ENCODE measurements at regions not wholly inside any gene's neighbourhood (a gene's known extent, or its start where the extent isn't known, plus 50 kb on each side); places are given as distances from the start of the nearest gene placed in this dataset.

DNA sequence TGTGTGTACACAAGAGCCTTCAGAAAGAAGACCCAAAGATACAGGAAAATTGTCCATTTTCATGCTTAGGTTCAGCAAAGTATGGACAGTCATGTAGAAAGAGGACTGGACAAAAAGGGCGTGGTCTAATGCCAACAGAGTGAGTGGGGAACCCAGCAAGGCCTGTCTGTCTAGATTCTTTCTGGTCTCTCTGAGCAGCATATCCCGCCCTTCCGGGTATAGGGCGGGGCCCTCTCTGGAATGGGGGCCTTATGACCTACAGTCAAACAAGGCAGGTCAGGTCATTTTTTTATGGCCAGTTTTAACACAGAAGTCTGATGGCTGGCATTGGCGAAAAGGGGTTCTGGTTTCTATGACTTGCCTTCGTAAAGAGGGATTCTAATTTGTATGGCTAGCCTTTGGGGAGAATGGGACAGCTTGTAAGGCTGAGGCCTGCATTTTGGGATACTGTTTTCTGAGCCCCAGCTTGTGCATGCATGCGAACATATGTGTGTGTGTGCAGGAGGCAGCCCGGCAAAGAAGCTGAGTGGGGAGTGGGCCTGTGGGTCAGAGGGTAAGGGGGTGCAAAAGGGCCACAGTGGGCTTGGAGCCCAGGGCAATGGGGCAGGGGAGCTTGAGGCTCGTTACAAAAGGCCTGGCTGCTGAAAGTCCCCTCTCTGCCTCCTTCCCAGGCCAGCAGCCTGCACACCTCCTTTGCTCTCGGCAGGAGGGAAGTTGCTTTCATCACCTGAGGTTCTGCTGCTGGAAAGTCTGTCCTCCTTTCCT is 130.5 kb upstream of the B3GAT1 start:
- Histone ChIP-seq H2BK5ac (ENCODE audit: low read depth, low read length) (no peak overlapping the region), H3K27ac (ENCODE audit: low read depth, low read length) (no peak overlapping the region), H3K4me2 (ENCODE audit: insufficient read depth in 1 of 2, low read depth in 2 of 2, low read length in 2 of 2) (no peak overlapping the region), H2BK12ac (ENCODE audit: low read depth, low read length) (no peak overlapping the region), H3K27me3 (replicated peaks in 1 of 4; ENCODE audit: control insufficient read depth in 3 of 4, extremely low read depth in 1 of 4, insufficient read depth in 3 of 4, low read length in 3 of 4) (no peaks in the 10 kb centered on the region), H3K23ac (ENCODE audit: insufficient read length) (no peak overlapping the region), H2AK5ac (ENCODE audit: low read depth, low read length) (0 out of 2 replicates have a peak overlapping the region, but pooled peaks have one; percentile 4), H3K4me1 (replicated peaks in 1 of 4; ENCODE audit: control insufficient read depth in 3 of 4, insufficient read depth in 4 of 4, low read length in 3 of 4) (peaks cover 0 to 6% (median 3%) of the 10 kb centered on the region in 4 experiments; a peak in 4 of 7 replicates), H2BK120ac (replicated peaks; ENCODE audit: low read depth, low read length) (no peak overlapping the region), H4K8ac (ENCODE audit: extremely low read depth, insufficient read depth, low read length) (no peak overlapping the region), H3K4ac (replicated peaks; ENCODE audit: insufficient read length, low read depth, low read length) (no peak overlapping the region), H2AFZ (ENCODE audit: low read length) (no peak overlapping the region), H2BK20ac (ENCODE audit: low read length) (no peak overlapping the region), H3K56ac (replicated peaks; ENCODE audit: insufficient read length, low read depth, low read length) (no peak overlapping the region), H3K4me3 (ENCODE audit: extremely low read depth in 1 of 4, insufficient read depth in 2 of 4, low read depth in 3 of 4, low read length in 4 of 4) (no peak overlapping the region), H4K91ac (replicated peaks; ENCODE audit: insufficient read length, low read length) (no peak overlapping the region), H2BK15ac (ENCODE audit: low read length) (no peak overlapping the region; the same call in 1 of the 2 replicates), H4K5ac (ENCODE audit: insufficient read length, low read depth, low read length) (no peak overlapping the region), H3K36me3 (ENCODE audit: control insufficient read depth in 2 of 4, insufficient read depth in 4 of 4, low read length in 3 of 4) (no peaks in the 10 kb centered on the region), H3K18ac (ENCODE audit: extremely low read depth, low read length) (no peak overlapping the region), H3K79me1 (ENCODE audit: low read depth, low read length) (no peaks in the 10 kb centered on the region), H4K20me1 (replicated peaks in 1 of 2; ENCODE audit: control insufficient read depth in 1 of 2, insufficient read depth in 2 of 2, low read length in 2 of 2) (no peaks in the 10 kb centered on the region), H3K9me3 (ENCODE audit: insufficient read depth in 2 of 2, low read depth in 1 of 2, low read length in 1 of 2) (no peaks in the 10 kb centered on the region; a peak in 1 of 4 replicates), H3K79me2 (ENCODE audit: control insufficient read depth in 1 of 2, insufficient read depth in 2 of 2, low read length in 2 of 2) (no peaks in the 10 kb centered on the region), H3K14ac (ENCODE audit: insufficient read length) (no peak overlapping the region), H3K23me2 (ENCODE audit: low read depth, low read length) (no peaks in the 10 kb centered on the region), H3K9ac (replicated peaks in 1 of 4; ENCODE audit: extremely low read depth in 1 of 4, low read depth in 3 of 4, low read length in 3 of 4) (no peak overlapping the region)
- POLR2A ChIA-PET (ENCODE audit: partially characterized antibody) = no interaction called here
- FAIRE-seq (no peak), DNase-seq (ENCODE audit: low read depth in 1 of 2, low spot score in 2 of 2) (peak in 1 of 2 experiments; percentile 40)
- 86% methylated on average over 10 of the region's 10 CpGs; no CpG with 5 or more reads in 1 of the 2 experiments for WGBS, 2 experiments (ENCODE audit: extremely low coverage in 1 of 2, insufficient coverage in 1 of 2, insufficient read length in 1 of 2, insufficient replicate concordance in 2 of 2, low coverage in 1 of 2, low lambda C conversion rate in 2 of 2, missing lambda C conversion rate in 1 of 2)
- CTCF ChIA-PET (ENCODE audit: partially characterized antibody) = interaction anchor here (1.2 kb wide), 1 partner anchor 14 kb away, joined by 4 read pairs; no protein-coding TSS in a partner anchor
- no peak for TF ChIP-seq TAF1 (IDR thresholded peaks at IDR 0.05; ENCODE audit: low read depth, low read length)
- no peak for TF ChIP-seq SIRT6 (IDR thresholded peaks at IDR 0.05; ENCODE audit: low read length)
- TF ChIP-seq RXRA (IDR thresholded peaks at IDR 0.05; ENCODE audit: insufficient read depth, low read depth, low read length) = no peak
- no peak for TF ChIP-seq HDAC2 (IDR thresholded peaks at IDR 0.05; ENCODE audit: borderline replicate concordance in 1 of 2, low read depth in 2 of 2, low read length in 2 of 2)
- TF ChIP-seq POU5F1 (IDR thresholded peaks at IDR 0.05; ENCODE audit: low read depth, low read length) = no peak
- no peak for TF ChIP-seq TAF7 (optimal IDR thresholded peaks at IDR 0.05; ENCODE audit: borderline replicate concordance, low read depth, low read length)
- no peak for TF ChIP-seq CTBP2 (IDR thresholded peaks at IDR 0.05; ENCODE audit: borderline replicate concordance, insufficient read depth, insufficient read length, low read length)
- no peak for TF ChIP-seq MAFK (IDR thresholded peaks at IDR 0.05; ENCODE audit: low read depth, low read length)
- TF ChIP-seq JUN (IDR thresholded peaks at IDR 0.05; ENCODE audit: low read depth, low read length) = no peak
- TF ChIP-seq RBBP5 (IDR thresholded peaks at IDR 0.05; ENCODE audit: borderline replicate concordance, low read depth, low read length) = no peak
- no peak for TF ChIP-seq PHF8 (conservative IDR thresholded peaks at IDR 0.05; ENCODE audit: low read depth, low read length)
- no peak for TF ChIP-seq TEAD4 (IDR thresholded peaks at IDR 0.05; ENCODE audit: low read depth, low read length)
- TF ChIP-seq RFX5 (IDR thresholded peaks at IDR 0.05; ENCODE audit: borderline replicate concordance, low read depth, low read length) = no peak
